ENCODE measurements at regions not wholly inside any gene's neighbourhood (a gene's known extent, or its start where the extent isn't known, plus 50 kb on each side); places are given as distances from the start of the nearest gene placed in this dataset.

GRCh38 chr2:194301946-194302345 lies 1355.1 kb upstream of the SLC39A10 start:
- TF ChIP-seq CTCF (IDR thresholded peaks at IDR 0.05) (no peak), POLR2A (IDR thresholded peaks at IDR 0.05) (no peak)

Data from lower leg skin (tissue), 3 donors.